Chondrocyte (in vitro differentiated cells): ENCODE measurements at regions not wholly inside any gene's neighbourhood (a gene's known extent, or its start where the extent isn't known, plus 50 kb on each side); places are given as distances from the start of the nearest gene placed in this dataset.
A peak's percentile ranks its signal among the peaks of the same experiment; 100 is the strongest.

Experiments used
- DNase-seq: peaks from one replicate; pipeline ENCODE4 v3.0.0; 2021; ENCODE audit warnings: mixed read lengths, low spot score
- H3K27ac Mint-ChIP-seq: one replicate; pipeline ENCODE4 v1.8.0; 2021; ENCODE audit warnings: mild to moderate bottlenecking, moderate library complexity, mixed read lengths; ENCODE audit not compliant: unreplicated experiment
- H3K27me3 Mint-ChIP-seq: 2 replicates; pipeline ENCODE4 v1.8.0; 2021; ENCODE audit warnings: low read depth, mixed read lengths
- H3K36me3 Mint-ChIP-seq: 2 replicates; pipeline ENCODE4 v1.8.0; 2021; ENCODE audit warnings: low read depth, mixed read lengths
- H3K4me1 Mint-ChIP-seq: 2 replicates; pipeline ENCODE4 v1.8.0; 2021; ENCODE audit warnings: low read depth, mild to moderate bottlenecking, mixed read lengths
- H3K4me3 Mint-ChIP-seq: one replicate; pipeline ENCODE4 v1.8.0; 2021; ENCODE audit warnings: mild to moderate bottlenecking, moderate library complexity, mixed read lengths; ENCODE audit not compliant: unreplicated experiment
- H3K9me3 Mint-ChIP-seq: 2 replicates; pipeline ENCODE4 v1.8.0; 2021; ENCODE audit warnings: low read depth, mixed read lengths
- TF ChIP-seq, protein P1 (sequence below): fragments of 200-600 bp; sonication (generic); IDR thresholded peaks from 2 replicates; pipeline ENCODE4 v1.5.0; 2021; ENCODE audit warnings: antibody characterized with exemption, mild to moderate bottlenecking, moderate library complexity

- TF ChIP-seq, protein P1, sequence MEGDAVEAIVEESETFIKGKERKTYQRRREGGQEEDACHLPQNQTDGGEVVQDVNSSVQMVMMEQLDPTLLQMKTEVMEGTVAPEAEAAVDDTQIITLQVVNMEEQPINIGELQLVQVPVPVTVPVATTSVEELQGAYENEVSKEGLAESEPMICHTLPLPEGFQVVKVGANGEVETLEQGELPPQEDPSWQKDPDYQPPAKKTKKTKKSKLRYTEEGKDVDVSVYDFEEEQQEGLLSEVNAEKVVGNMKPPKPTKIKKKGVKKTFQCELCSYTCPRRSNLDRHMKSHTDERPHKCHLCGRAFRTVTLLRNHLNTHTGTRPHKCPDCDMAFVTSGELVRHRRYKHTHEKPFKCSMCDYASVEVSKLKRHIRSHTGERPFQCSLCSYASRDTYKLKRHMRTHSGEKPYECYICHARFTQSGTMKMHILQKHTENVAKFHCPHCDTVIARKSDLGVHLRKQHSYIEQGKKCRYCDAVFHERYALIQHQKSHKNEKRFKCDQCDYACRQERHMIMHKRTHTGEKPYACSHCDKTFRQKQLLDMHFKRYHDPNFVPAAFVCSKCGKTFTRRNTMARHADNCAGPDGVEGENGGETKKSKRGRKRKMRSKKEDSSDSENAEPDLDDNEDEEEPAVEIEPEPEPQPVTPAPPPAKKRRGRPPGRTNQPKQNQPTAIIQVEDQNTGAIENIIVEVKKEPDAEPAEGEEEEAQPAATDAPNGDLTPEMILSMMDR, result no peak
- no peak overlapping the region for H3K4me3 Mint-ChIP-seq
These were observed 156.1 kb downstream of the DLL1 start for GRCh38 chr6:170134471-170135440.

DNA sequence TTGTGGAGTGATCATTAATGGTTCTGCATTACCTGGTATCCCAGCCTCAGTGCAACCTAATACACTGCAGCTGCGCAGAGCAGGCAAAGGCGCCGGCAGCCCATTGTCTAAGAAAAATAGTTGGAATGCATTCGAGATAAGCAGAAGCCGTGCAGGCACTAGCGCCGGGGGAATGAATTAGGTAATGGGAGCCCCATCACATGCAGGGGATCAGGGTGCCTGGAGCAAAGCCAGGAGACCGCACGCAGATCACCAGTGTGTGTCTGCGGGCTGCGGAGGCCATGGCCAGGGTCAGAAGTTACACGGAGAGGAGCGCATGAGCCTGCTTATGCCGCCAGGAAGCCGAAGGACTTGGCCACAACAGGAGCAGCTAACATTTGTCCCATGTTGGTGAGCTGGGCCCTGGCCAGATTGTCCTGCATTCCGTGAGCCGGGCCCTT lies 156.8 kb downstream of the DLL1 start:
- no peak overlapping the region for H3K4me3 Mint-ChIP-seq
- no peak overlapping the region for H3K27ac Mint-ChIP-seq
- peaks cover 21% of the 10 kb centered on the region for H3K27me3 Mint-ChIP-seq
- H3K4me1 Mint-ChIP-seq, result peaks cover 9% of the 10 kb centered on the region
- TF ChIP-seq, protein P1, result no peak
- no peaks in the 10 kb centered on the region for H3K36me3 Mint-ChIP-seq
- peaks cover 5% of the 10 kb centered on the region for H3K9me3 Mint-ChIP-seq
- DNase-seq, result peak; percentile 80

More at GRCh38 chr6:170134471-170135440, 156.1 kb downstream of the DLL1 start:
- H3K27ac Mint-ChIP-seq, result no peak overlapping the region
- H3K27me3 Mint-ChIP-seq, result peaks cover 19% of the 10 kb centered on the region
- peaks cover 5% of the 10 kb centered on the region for H3K4me1 Mint-ChIP-seq
- no peak for DNase-seq
- no peaks in the 10 kb centered on the region for H3K36me3 Mint-ChIP-seq
- peaks cover 8% of the 10 kb centered on the region for H3K9me3 Mint-ChIP-seq

GRCh38 chr6:170132561-170132991 lies 158.3 kb downstream of the DLL1 start:
- Mint-ChIP-seq H3K9me3 (no peaks in the 10 kb centered on the region), H3K4me3 (no peak overlapping the region), H3K27ac (no peak overlapping the region), H3K27me3 (peaks cover 23% of the 10 kb centered on the region), H3K4me1 (peaks cover 9% of the 10 kb centered on the region), H3K36me3 (no peaks in the 10 kb centered on the region)
- TF ChIP-seq, protein P1, result no peak
- peak; percentile 82 for DNase-seq

DNA sequence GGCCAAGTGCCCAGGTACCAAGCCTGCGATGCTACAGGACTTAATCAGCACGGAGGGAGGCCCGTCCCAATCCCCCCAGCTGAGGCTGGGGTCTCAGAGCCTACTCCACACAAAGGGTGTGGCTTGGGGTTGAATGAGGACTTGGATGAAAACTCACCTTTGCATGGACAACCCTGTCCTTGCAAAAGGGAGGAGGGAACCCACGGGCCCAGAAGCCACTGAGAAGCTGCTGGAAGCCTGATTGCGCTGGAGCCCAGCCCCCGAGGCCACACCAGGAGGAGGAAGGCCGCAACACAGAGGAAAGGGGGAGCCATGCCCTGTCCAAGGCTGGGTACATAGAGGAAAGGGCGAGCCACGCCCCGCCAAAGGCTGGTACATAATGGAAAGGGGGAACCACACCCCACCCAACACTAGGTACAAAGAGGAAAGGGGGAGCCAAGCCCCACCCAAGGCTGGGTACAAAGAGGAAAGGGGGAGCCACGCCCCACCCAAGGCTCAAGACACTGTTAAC lies 158.8 kb downstream of the DLL1 start:
- Mint-ChIP-seq H3K4me1 (peaks cover 9% of the 10 kb centered on the region), H3K36me3 (no peaks in the 10 kb centered on the region)

GRCh38 chr6:170131351-170131750 lies 159.5 kb downstream of the DLL1 start:
- DNase-seq, result no peak
- Mint-ChIP-seq H3K4me3 (no peak overlapping the region), H3K27me3 (peaks cover 25% of the 10 kb centered on the region), H3K27ac (no peak overlapping the region), H3K4me1 (peaks cover 9% of the 10 kb centered on the region), H3K9me3 (no peaks in the 10 kb centered on the region), H3K36me3 (no peaks in the 10 kb centered on the region)
- TF ChIP-seq, protein P1, result no peak

More for the DNA sequence above, 158.8 kb downstream of the DLL1 start:
- TF ChIP-seq, protein P1, result no peak
- no peak for DNase-seq
- no peak overlapping the region for H3K4me3 Mint-ChIP-seq
- H3K9me3 Mint-ChIP-seq, result no peaks in the 10 kb centered on the region
- peaks cover 25% of the 10 kb centered on the region for H3K27me3 Mint-ChIP-seq
- no peak overlapping the region for H3K27ac Mint-ChIP-seq
